SK-N-SH treated with all-trans-retinoic acid at 6 μM for 48 hours (cell line): ENCODE measurements at regions not wholly inside any gene's neighbourhood (a gene's known extent, or its start where the extent isn't known, plus 50 kb on each side); places are given as distances from the start of the nearest gene placed in this dataset.

ENCODE experiments used
- CREB5 ChIP-seq: fragments of 250-450 bp; sonication (Bioruptor Pico); IDR thresholded peaks from 2 replicates; pipeline ENCODE4 v1.5.1; 2020; ENCODE audit warnings: low read depth, mild to moderate bottlenecking, moderate library complexity
- CSDC2 ChIP-seq: fragments of 250-450 bp; sonication (Bioruptor Pico); IDR thresholded peaks from 2 replicates; pipeline ENCODE4 v1.5.0; 2020; ENCODE audit warnings: mild to moderate bottlenecking, moderate library complexity
- SNAI2 ChIP-seq: fragments of 250-450 bp; sonication (Bioruptor Pico); IDR thresholded peaks from 2 replicates; pipeline ENCODE4 v1.5.0; 2020; ENCODE audit warnings: mild to moderate bottlenecking, moderate library complexity
- TCF4 ChIP-seq: fragments of 250-450 bp; sonication (Bioruptor Pico); IDR thresholded peaks from 2 replicates; pipeline ENCODE4 v1.8.0; 2021; ENCODE audit warnings: mild to moderate bottlenecking, moderate library complexity, borderline replicate concordance
- ZFP30 ChIP-seq: fragments of 450-650 bp; formaldehyde crosslinking; IDR thresholded peaks from 2 replicates; pipeline ENCODE4 v1.5.0; 2022; ENCODE audit warnings: mild to moderate bottlenecking, moderate library complexity

DNA sequence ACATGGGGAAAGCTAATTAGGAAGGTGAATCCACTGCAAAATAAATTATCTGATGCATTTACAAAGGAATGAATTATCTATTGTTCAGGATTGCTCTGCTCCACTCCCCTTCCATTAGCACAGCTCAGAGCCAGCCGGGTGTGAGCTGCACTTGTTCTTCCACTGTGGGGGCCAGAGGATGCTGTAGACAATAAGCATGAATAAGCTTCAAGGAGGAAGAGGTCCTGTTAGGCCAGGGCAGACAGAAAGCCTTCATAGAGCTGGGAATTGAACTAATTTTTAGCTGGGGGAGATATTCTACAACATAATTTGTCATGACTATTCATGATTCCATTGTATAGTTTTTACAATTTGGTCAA lies 137.6 kb upstream of the MAX start:
- no peak for TF ChIP-seq TCF4 (CRISPR knock-in tag)
- TF ChIP-seq CREB5 (CRISPR knock-in tag): no peak
- no peak for TF ChIP-seq ZFP30 (CRISPR knock-in tag)
- no peak for TF ChIP-seq SNAI2 (CRISPR knock-in tag)
- no peak for TF ChIP-seq CSDC2
